ENCODE measurements at regions not wholly inside any gene's neighbourhood (a gene's known extent, or its start where the extent isn't known, plus 50 kb on each side); places are given as distances from the start of the nearest gene placed in this dataset.

DNA sequence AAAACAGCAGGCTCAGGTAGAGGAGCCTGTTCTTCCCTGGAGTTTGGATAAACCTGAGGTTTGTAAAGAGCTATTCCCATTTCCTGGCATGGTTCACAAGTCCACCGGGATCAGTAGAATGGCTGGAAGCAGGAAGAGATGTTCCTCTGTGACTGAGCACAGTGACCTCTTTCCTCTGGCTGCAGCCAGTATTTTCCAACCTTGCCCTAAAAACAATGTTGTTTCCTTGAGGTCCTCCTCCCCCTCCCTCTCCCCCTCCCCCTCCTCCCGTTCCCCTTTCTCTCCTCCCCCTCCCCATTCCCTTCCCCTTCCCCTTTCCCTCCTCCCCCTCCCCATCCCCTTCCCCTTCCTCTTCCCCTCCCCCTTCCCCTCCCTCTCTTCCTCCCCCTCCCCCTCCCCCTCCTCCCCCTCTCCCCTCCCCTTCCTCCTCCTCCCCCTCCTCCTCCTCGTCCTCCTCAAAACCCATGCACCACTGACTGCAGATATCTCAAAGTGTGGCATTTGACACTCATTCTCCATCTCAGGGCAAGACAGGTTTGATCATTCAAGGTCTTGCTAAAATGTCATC, 58.9 kb upstream of the MON1B start:
- no peak overlapping the region for H3K27ac ChIP-seq (ENCODE audit: low read depth, low read length)
- H3K9ac ChIP-seq (ENCODE audit: low read length in 5 of 5), result no peak overlapping the region
- H3K4me3 ChIP-seq (ENCODE audit: low read depth in 1 of 5, low read length in 5 of 5), result no peak overlapping the region
- no peaks in the 10 kb centered on the region for H3K36me3 ChIP-seq (ENCODE audit: control insufficient read depth in 5 of 5, insufficient read depth in 5 of 5, low read length in 5 of 5)
- H3K27me3 ChIP-seq (ENCODE audit: control insufficient read depth in 5 of 5, insufficient read depth in 4 of 5, low read length in 5 of 5), result no peaks in the 10 kb centered on the region
- H3K4me1 ChIP-seq (ENCODE audit: control insufficient read depth in 5 of 5, insufficient read depth in 5 of 5, low read length in 5 of 5), result peaks cover 0 to 3% (median 0%) of the 10 kb centered on the region in 5 donors
- peaks cover 0 to 12% (median 0%) of the 10 kb centered on the region in 5 donors for H3K9me3 ChIP-seq (ENCODE audit: control insufficient read depth in 5 of 5, low read length in 5 of 5)

DNA sequence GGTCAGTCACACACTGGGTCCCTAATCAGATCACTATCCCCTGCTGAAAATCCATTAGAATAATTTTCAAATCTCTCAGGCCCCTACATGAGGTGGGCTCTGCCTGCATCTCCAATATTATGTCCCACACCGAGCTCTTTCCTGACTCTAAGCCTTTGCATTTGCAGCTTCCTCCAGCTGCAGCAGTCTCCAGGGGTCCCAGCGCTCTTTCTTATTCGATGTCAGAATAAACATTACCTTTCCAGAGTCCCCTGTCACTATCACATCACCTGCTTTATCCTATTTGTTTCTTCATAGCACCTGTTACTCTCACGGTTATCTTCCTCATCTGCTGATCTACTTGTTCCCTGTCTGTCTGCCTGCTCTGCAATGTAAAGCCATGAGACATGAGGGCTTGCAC, 57.3 kb upstream of the MON1B start:
- no peak overlapping the region for H3K9ac ChIP-seq (ENCODE audit: low read length in 5 of 5)
- H3K9me3 ChIP-seq (ENCODE audit: control insufficient read depth in 5 of 5, low read length in 5 of 5), result peaks cover 0 to 1% (median 0%) of the 10 kb centered on the region in 5 donors
- H3K36me3 ChIP-seq (ENCODE audit: control insufficient read depth in 5 of 5, insufficient read depth in 5 of 5, low read length in 5 of 5), result no peaks in the 10 kb centered on the region
- no peak overlapping the region for H3K27ac ChIP-seq (ENCODE audit: low read depth, low read length)
- peaks cover 0 to 3% (median 0%) of the 10 kb centered on the region in 5 donors for H3K4me1 ChIP-seq (ENCODE audit: control insufficient read depth in 5 of 5, insufficient read depth in 5 of 5, low read length in 5 of 5)
- no peak overlapping the region for H3K4me3 ChIP-seq (ENCODE audit: low read depth in 1 of 5, low read length in 5 of 5)
- no peaks in the 10 kb centered on the region for H3K27me3 ChIP-seq (ENCODE audit: control insufficient read depth in 5 of 5, insufficient read depth in 4 of 5, low read length in 5 of 5)

DNA sequence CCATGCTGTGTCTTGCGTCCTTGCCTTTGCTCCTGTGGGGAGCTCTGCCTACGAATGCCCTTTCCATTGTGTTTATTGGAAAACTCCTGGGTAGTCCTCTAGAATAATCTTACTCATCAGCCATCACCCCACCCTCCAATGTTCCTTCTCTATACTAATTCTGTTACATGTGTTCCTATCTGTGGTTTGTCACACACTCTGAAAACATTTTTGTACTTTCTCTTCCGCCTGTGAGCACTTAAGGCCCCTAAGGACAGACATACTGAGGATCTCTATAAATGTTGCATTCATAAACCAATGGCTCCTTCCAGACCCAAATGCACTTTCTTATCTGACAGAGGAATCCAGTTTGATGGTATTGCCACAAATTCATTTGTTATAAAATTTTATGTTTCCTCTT, 53.9 kb upstream of the MON1B start:
- H3K9ac ChIP-seq (ENCODE audit: low read length in 5 of 5), result no peak overlapping the region
- no peaks in the 10 kb centered on the region for H3K4me1 ChIP-seq (ENCODE audit: control insufficient read depth in 5 of 5, insufficient read depth in 5 of 5, low read length in 5 of 5)
- no peak overlapping the region for H3K4me3 ChIP-seq (ENCODE audit: low read depth in 1 of 5, low read length in 5 of 5)
- no peaks in the 10 kb centered on the region for H3K27me3 ChIP-seq (ENCODE audit: control insufficient read depth in 5 of 5, insufficient read depth in 4 of 5, low read length in 5 of 5)
- H3K36me3 ChIP-seq (ENCODE audit: control insufficient read depth in 5 of 5, insufficient read depth in 5 of 5, low read length in 5 of 5), result no peaks in the 10 kb centered on the region
- no peak overlapping the region for H3K27ac ChIP-seq (ENCODE audit: low read depth, low read length)
- no peaks in the 10 kb centered on the region for H3K9me3 ChIP-seq (ENCODE audit: control insufficient read depth in 5 of 5, low read length in 5 of 5)
